ENCODE measurements at regions not wholly inside any gene's neighbourhood (a gene's known extent, or its start where the extent isn't known, plus 50 kb on each side); places are given as distances from the start of the nearest gene placed in this dataset.

GRCh38 chr18:38884050-38884449, 1318.5 kb upstream of the CELF4 start:
- ATAC-seq = no peak
- Histone ChIP-seq H3K9me3 (no peaks in the 10 kb centered on the region), H3K36me3 (no peaks in the 10 kb centered on the region), H3K4me1 (no peaks in the 10 kb centered on the region), H3K27me3 (no peaks in the 10 kb centered on the region), H3K4me3 (no peak overlapping the region), H3K27ac (no peak overlapping the region)
- intact Hi-C loops (cut with DNase I) = no loop called here
- TF ChIP-seq CTCF (IDR thresholded peaks at IDR 0.05) = no peak
- TF ChIP-seq POLR2A (IDR thresholded peaks at IDR 0.05) = no peak
- 29% methylated on average over 2 of the region's 2 CpGs for WGBS (ENCODE audit: insufficient coverage, low coverage, low lambda C conversion rate, missing lambda C conversion rate)
- no peak for DNase-seq

- intact Hi-C loops (cut with DNase I) = no loop called here
- DNase-seq = no peak
- WGBS (ENCODE audit: insufficient coverage, low coverage, low lambda C conversion rate, missing lambda C conversion rate) = 70% methylated on average over 4 of the region's 4 CpGs
Measured at GRCh38 chr18:38883111-38883510, 1317.5 kb upstream of the CELF4 start.

GRCh38 chr18:38879871-38880270, 1314.3 kb upstream of the CELF4 start:
- TF ChIP-seq POLR2A (IDR thresholded peaks at IDR 0.05) (no peak), CTCF (IDR thresholded peaks at IDR 0.05) (no peak)
- Histone ChIP-seq H3K36me3 (no peaks in the 10 kb centered on the region), H3K4me1 (no peaks in the 10 kb centered on the region), H3K27me3 (no peaks in the 10 kb centered on the region), H3K27ac (no peak overlapping the region), H3K4me3 (no peak overlapping the region), H3K9me3 (no peaks in the 10 kb centered on the region)
- intact Hi-C loops (cut with DNase I) = no loop called here
- ATAC-seq (no peak), DNase-seq (no peak)
- 62% methylated on average over 1 of the region's 1 CpG for WGBS (ENCODE audit: insufficient coverage, low coverage, low lambda C conversion rate, missing lambda C conversion rate)

More at GRCh38 chr18:38883111-38883510, 1317.5 kb upstream of the CELF4 start:
- Histone ChIP-seq H3K4me3 (no peak overlapping the region), H3K27me3 (no peaks in the 10 kb centered on the region), H3K27ac (no peak overlapping the region), H3K36me3 (no peaks in the 10 kb centered on the region), H3K9me3 (no peaks in the 10 kb centered on the region), H3K4me1 (no peaks in the 10 kb centered on the region)
- TF ChIP-seq CTCF (IDR thresholded peaks at IDR 0.05) (no peak), POLR2A (IDR thresholded peaks at IDR 0.05) (no peak)
- ATAC-seq = no peak

- Histone ChIP-seq H3K27ac (no peak overlapping the region), H3K27me3 (no peaks in the 10 kb centered on the region), H3K9me3 (no peaks in the 10 kb centered on the region), H3K36me3 (no peaks in the 10 kb centered on the region), H3K4me3 (no peak overlapping the region), H3K4me1 (no peaks in the 10 kb centered on the region)
- no peak for TF ChIP-seq CTCF (IDR thresholded peaks at IDR 0.05)
- no peak for TF ChIP-seq POLR2A (IDR thresholded peaks at IDR 0.05)
- no peak for DNase-seq
- 44% methylated on average over 3 of the region's 3 CpGs for WGBS (ENCODE audit: insufficient coverage, low coverage, low lambda C conversion rate, missing lambda C conversion rate)
- ATAC-seq = no peak
- intact Hi-C loops (cut with DNase I) = no loop called here
Measured at GRCh38 chr18:38872342-38872741, 1306.7 kb upstream of the CELF4 start.

- Histone ChIP-seq H3K4me3 (no peak overlapping the region), H3K4me1 (no peaks in the 10 kb centered on the region), H3K9me3 (no peaks in the 10 kb centered on the region), H3K27ac (no peak overlapping the region), H3K27me3 (no peaks in the 10 kb centered on the region), H3K36me3 (no peaks in the 10 kb centered on the region)
- DNase-seq = no peak
- 84% methylated on average over 2 of the region's 2 CpGs for WGBS (ENCODE audit: insufficient coverage, low coverage, low lambda C conversion rate, missing lambda C conversion rate)
- intact Hi-C loops (cut with DNase I) = no loop called here
- no peak for ATAC-seq
- no peak for TF ChIP-seq POLR2A (IDR thresholded peaks at IDR 0.05)
- no peak for TF ChIP-seq CTCF (IDR thresholded peaks at IDR 0.05)
Measured at GRCh38 chr18:38868757-38869156, 1303.2 kb upstream of the CELF4 start.
